GM23338 (cell line): ENCODE measurements at regions not wholly inside any gene's neighbourhood (a gene's known extent, or its start where the extent isn't known, plus 50 kb on each side); places are given as distances from the start of the nearest gene placed in this dataset.

ENCODE experiments used
- ATAC-seq: fragments of 200-7000 bp; cut with Tn5 transposase; 3 replicates; pipeline ENCODE4 v1.9.1; 2020
- DNase-seq: peaks from one replicate; pipeline ENCODE4 v3.0.0-alpha.2; 2015; ENCODE audit warnings: low spot score
- H2AFZ ChIP-seq: fragments of 200-600 bp; sonication (generic); 2 replicates; pipeline ENCODE4 v1.8.0; 2016; ENCODE audit warnings: antibody characterized with exemption, mild to moderate bottlenecking, moderate library complexity
- H3F3A ChIP-seq: fragments of 200-600 bp; sonication (generic); replicated peaks from 2 replicates; pipeline ENCODE4 v1.8.0; 2017; ENCODE audit warnings: antibody characterized with exemption, mixed run types, low read depth
- H3K27ac ChIP-seq: fragments of 200-600 bp; sonication (generic); 2 replicates; pipeline ENCODE4 v1.6.1; 2016; ENCODE audit warnings: low read depth
- H3K27me3 ChIP-seq: fragments of 200-600 bp; sonication (generic); 2 replicates; pipeline ENCODE4 v1.8.0; 2016; ENCODE audit warnings: mild to moderate bottlenecking, mixed run types, moderate library complexity; ENCODE audit not compliant: insufficient read depth
- H3K36me3 ChIP-seq: fragments of 200-600 bp; sonication (generic); 2 replicates; pipeline ENCODE4 v1.8.0; 2016; ENCODE audit warnings: mild to moderate bottlenecking; ENCODE audit not compliant: insufficient read depth
- H3K4me1 ChIP-seq: fragments of 200-600 bp; sonication (generic); 2 replicates; pipeline ENCODE4 v1.8.0; 2016; ENCODE audit warnings: mild to moderate bottlenecking, moderate library complexity; ENCODE audit not compliant: insufficient read depth
- H3K4me2 ChIP-seq: fragments of 200-600 bp; sonication (generic); 2 replicates; pipeline ENCODE4 v1.7.1; 2017; ENCODE audit warnings: mixed run types
- H3K4me3 ChIP-seq: fragments of 200-600 bp; sonication (generic); 2 replicates; pipeline ENCODE4 v1.6.1; 2016; ENCODE audit warnings: mixed run types
- H3K79me2 ChIP-seq: fragments of 200-600 bp; sonication (generic); replicated peaks from 2 replicates; pipeline ENCODE4 v1.8.0; 2017; ENCODE audit warnings: mild to moderate bottlenecking; ENCODE audit not compliant: insufficient read depth
- H3K9me2 ChIP-seq: fragments of 200-600 bp; sonication (generic); 2 replicates; pipeline ENCODE4 v1.8.0; 2017; ENCODE audit not compliant: insufficient read depth
- H4K20me1 ChIP-seq: fragments of 200-600 bp; sonication (generic); replicated peaks from 2 replicates; pipeline ENCODE4 v1.8.0; 2017; ENCODE audit warnings: mild to moderate bottlenecking; ENCODE audit not compliant: insufficient read depth
- H3K27ac Mint-ChIP-seq: 2 replicates; pipeline ENCODE4 v1.8.0; 2020; ENCODE audit warnings: inconsistent platforms, mild to moderate bottlenecking, moderate library complexity, mixed read lengths
- H3K27me3 Mint-ChIP-seq: 3 replicates; pipeline ENCODE4 v1.8.0; 2022; ENCODE audit warnings: low read depth, mild to moderate bottlenecking, moderate library complexity, mixed read lengths, inconsistent platforms; ENCODE audit not compliant: insufficient read depth, poor library complexity
- H3K36me3 Mint-ChIP-seq: 3 replicates; pipeline ENCODE4 v1.8.0; 2021; ENCODE audit warnings: low read depth, mild to moderate bottlenecking, inconsistent platforms, moderate library complexity, mixed read lengths
- H3K4me1 Mint-ChIP-seq: 3 replicates; pipeline ENCODE4 v1.8.0; 2020; ENCODE audit warnings: mild to moderate bottlenecking, inconsistent platforms, mixed read lengths
- H3K4me3 Mint-ChIP-seq: 3 replicates; pipeline ENCODE4 v1.8.0; 2021; ENCODE audit warnings: moderate library complexity, mild to moderate bottlenecking, inconsistent platforms, mixed read lengths
- H3K9me3 Mint-ChIP-seq: 3 replicates; pipeline ENCODE4 v1.8.0; 2020; ENCODE audit warnings: moderate library complexity, mild to moderate bottlenecking, inconsistent platforms, mixed read lengths
- CREB1 ChIP-seq: fragments of 250-450 bp; sonication (Bioruptor Pico); IDR thresholded peaks from 2 replicates; pipeline ENCODE4 v1.5.0; 2020; ENCODE audit warnings: low read depth, mild to moderate bottlenecking, moderate library complexity
- ETS1 ChIP-seq: IDR thresholded peaks from 2 replicates; pipeline ENCODE4 v1.6.1; 2016; ENCODE audit warnings: antibody characterized with exemption
- EZH2 ChIP-seq: fragments of 200-600 bp; sonication (generic); IDR thresholded peaks from one replicate; pipeline ENCODE4 v1.8.0; 2017; ENCODE audit warnings: antibody characterized with exemption, mild to moderate bottlenecking, low read depth; ENCODE audit not compliant: unreplicated experiment
- EZH2phosphoT487 ChIP-seq: fragments of 200-600 bp; sonication (generic); IDR thresholded peaks from one replicate; pipeline ENCODE4 v1.8.1; 2018; ENCODE audit warnings: antibody characterized with exemption; ENCODE audit not compliant: unreplicated experiment
- JUNB ChIP-seq: IDR thresholded peaks from one replicate; pipeline ENCODE4 v1.6.1; 2016; ENCODE audit warnings: antibody characterized with exemption; ENCODE audit not compliant: unreplicated experiment
- POLR2AphosphoS5 ChIP-seq: IDR thresholded peaks from 2 replicates; pipeline ENCODE4 v1.6.1; 2016; ENCODE audit warnings: antibody characterized with exemption, low read depth
- STAT1 ChIP-seq: IDR thresholded peaks from one replicate; pipeline ENCODE4 v1.6.1; 2016; ENCODE audit warnings: antibody characterized with exemption; ENCODE audit not compliant: unreplicated experiment
- ZNF114 ChIP-seq: fragments of 250-450 bp; sonication (Bioruptor Pico); IDR thresholded peaks from 2 replicates; pipeline ENCODE4 v1.5.0; 2020; ENCODE audit warnings: mild to moderate bottlenecking, moderate library complexity
- TF ChIP-seq, protein P1 (sequence below), 2 experiments: fragments of 200-600 bp in 1 of 2; sonication (generic) in 1 of 2; conservative IDR thresholded peaks; 2 replicates each; pipeline versions ENCODE4 v1.5.1 to v1.6.1; 2016 to 2017; ENCODE audit warnings: antibody characterized with exemption in 2 of 2, low read depth in 2 of 2, mild to moderate bottlenecking in 2 of 2, moderate library complexity in 1 of 2
- TF ChIP-seq, protein P2 (sequence below): IDR thresholded peaks from one replicate; pipeline ENCODE4 v1.6.1; 2018; ENCODE audit warnings: antibody characterized with exemption; ENCODE audit not compliant: unreplicated experiment

DNA sequence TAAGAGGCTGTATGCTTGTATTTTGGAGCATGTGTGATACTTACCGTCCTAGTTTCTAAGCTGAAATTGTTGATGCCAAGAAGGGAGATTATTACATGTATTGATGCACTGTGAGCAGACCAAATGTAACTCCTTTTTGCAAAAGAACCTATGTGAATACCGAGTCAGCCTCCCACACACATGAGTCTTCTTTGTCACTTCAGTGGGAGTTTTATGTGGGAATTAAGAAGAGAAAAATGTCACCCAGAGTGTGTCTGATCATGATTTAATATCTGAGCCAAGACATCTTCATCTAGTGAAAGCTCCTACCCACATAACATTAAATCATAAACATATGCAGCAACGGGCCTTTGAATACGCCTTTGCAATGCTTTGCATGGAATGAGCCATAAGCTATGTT lies 380.3 kb upstream of the ACTBL2 start:
- H3K4me1 ChIP-seq, result no peaks in the 10 kb centered on the region
- no peaks in the 10 kb centered on the region for H3K36me3 ChIP-seq
- no peak overlapping the region for H3K4me2 ChIP-seq
- TF ChIP-seq POLR2AphosphoS5, result no peak
- no peak overlapping the region for H3K4me3 Mint-ChIP-seq
- no peak overlapping the region for H3K27ac Mint-ChIP-seq
- H3F3A ChIP-seq, result no peaks in the 10 kb centered on the region
- H3K79me2 ChIP-seq, result no peaks in the 10 kb centered on the region
- no peaks in the 10 kb centered on the region for H3K27me3 ChIP-seq
- no peak overlapping the region for H3K27ac ChIP-seq
- DNase-seq (no peak), ATAC-seq (no peak)
- no peak overlapping the region for H2AFZ ChIP-seq
- H3K4me1 Mint-ChIP-seq, result no peaks in the 10 kb centered on the region
- no peaks in the 10 kb centered on the region for H4K20me1 ChIP-seq
- H3K9me3 Mint-ChIP-seq, result no peaks in the 10 kb centered on the region; the same call in 1 of the 3 replicates
- H3K27me3 Mint-ChIP-seq, result no peaks in the 10 kb centered on the region
- H3K36me3 Mint-ChIP-seq, result no peaks in the 10 kb centered on the region
- H3K4me3 ChIP-seq, result no peak overlapping the region
- no peaks in the 10 kb centered on the region; the same call in 1 of the 2 replicates for H3K9me2 ChIP-seq

DNA sequence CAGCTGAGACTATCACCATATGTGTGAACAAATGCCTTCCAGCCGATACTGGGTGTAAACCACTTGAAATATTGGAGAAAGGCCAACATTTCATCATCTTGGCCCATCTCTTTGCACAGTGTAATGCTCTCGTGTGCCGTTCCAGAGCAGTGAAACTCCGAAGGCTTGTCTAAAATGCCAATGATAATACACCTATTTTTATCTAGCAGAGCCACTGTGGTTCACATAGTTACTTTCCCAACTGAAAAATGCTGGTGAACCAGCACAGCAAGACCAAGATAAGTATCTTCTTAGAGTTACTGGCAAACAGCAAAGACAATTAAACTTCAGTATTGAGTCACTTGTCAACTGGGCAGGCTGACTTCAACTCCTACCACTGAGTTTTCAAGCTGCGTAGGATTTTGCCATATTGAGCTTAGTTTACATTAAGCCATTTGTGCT lies 379.9 kb upstream of the ACTBL2 start:
- Histone ChIP-seq H3K27me3 (no peaks in the 10 kb centered on the region), H3K27ac (no peak overlapping the region), H2AFZ (no peak overlapping the region), H4K20me1 (no peaks in the 10 kb centered on the region), H3K9me2 (no peaks in the 10 kb centered on the region; the same call in 1 of the 2 replicates), H3K36me3 (no peaks in the 10 kb centered on the region), H3F3A (no peaks in the 10 kb centered on the region), H3K4me2 (no peak overlapping the region), H3K79me2 (no peaks in the 10 kb centered on the region), H3K4me3 (no peak overlapping the region), H3K4me1 (no peaks in the 10 kb centered on the region)
- Mint-ChIP-seq H3K9me3 (no peaks in the 10 kb centered on the region; the same call in 1 of the 3 replicates), H3K36me3 (no peaks in the 10 kb centered on the region), H3K4me1 (no peaks in the 10 kb centered on the region), H3K27ac (no peak overlapping the region), H3K27me3 (no peaks in the 10 kb centered on the region), H3K4me3 (no peak overlapping the region)
- DNase-seq (no peak), ATAC-seq (no peak)
- TF ChIP-seq, protein P1, sequence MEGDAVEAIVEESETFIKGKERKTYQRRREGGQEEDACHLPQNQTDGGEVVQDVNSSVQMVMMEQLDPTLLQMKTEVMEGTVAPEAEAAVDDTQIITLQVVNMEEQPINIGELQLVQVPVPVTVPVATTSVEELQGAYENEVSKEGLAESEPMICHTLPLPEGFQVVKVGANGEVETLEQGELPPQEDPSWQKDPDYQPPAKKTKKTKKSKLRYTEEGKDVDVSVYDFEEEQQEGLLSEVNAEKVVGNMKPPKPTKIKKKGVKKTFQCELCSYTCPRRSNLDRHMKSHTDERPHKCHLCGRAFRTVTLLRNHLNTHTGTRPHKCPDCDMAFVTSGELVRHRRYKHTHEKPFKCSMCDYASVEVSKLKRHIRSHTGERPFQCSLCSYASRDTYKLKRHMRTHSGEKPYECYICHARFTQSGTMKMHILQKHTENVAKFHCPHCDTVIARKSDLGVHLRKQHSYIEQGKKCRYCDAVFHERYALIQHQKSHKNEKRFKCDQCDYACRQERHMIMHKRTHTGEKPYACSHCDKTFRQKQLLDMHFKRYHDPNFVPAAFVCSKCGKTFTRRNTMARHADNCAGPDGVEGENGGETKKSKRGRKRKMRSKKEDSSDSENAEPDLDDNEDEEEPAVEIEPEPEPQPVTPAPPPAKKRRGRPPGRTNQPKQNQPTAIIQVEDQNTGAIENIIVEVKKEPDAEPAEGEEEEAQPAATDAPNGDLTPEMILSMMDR (conservative IDR thresholded peaks at IDR 0.05; ENCODE audit: low read depth in 2 of 2), result no peak
- TF ChIP-seq STAT1 (no peak), EZH2phosphoT487 (no peak), ZNF114 (CRISPR knock-in tag) (no peak), EZH2 (no peak), CREB1 (CRISPR knock-in tag) (no peak), JUNB (no peak), POLR2AphosphoS5 (no peak), ETS1 (no peak)
- TF ChIP-seq, protein P2, sequence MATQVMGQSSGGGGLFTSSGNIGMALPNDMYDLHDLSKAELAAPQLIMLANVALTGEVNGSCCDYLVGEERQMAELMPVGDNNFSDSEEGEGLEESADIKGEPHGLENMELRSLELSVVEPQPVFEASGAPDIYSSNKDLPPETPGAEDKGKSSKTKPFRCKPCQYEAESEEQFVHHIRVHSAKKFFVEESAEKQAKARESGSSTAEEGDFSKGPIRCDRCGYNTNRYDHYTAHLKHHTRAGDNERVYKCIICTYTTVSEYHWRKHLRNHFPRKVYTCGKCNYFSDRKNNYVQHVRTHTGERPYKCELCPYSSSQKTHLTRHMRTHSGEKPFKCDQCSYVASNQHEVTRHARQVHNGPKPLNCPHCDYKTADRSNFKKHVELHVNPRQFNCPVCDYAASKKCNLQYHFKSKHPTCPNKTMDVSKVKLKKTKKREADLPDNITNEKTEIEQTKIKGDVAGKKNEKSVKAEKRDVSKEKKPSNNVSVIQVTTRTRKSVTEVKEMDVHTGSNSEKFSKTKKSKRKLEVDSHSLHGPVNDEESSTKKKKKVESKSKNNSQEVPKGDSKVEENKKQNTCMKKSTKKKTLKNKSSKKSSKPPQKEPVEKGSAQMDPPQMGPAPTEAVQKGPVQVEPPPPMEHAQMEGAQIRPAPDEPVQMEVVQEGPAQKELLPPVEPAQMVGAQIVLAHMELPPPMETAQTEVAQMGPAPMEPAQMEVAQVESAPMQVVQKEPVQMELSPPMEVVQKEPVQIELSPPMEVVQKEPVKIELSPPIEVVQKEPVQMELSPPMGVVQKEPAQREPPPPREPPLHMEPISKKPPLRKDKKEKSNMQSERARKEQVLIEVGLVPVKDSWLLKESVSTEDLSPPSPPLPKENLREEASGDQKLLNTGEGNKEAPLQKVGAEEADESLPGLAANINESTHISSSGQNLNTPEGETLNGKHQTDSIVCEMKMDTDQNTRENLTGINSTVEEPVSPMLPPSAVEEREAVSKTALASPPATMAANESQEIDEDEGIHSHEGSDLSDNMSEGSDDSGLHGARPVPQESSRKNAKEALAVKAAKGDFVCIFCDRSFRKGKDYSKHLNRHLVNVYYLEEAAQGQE, result no peak
